Thyroid gland (tissue), 4 donors: ENCODE measurements at regions not wholly inside any gene's neighbourhood (a gene's known extent, or its start where the extent isn't known, plus 50 kb on each side); places are given as distances from the start of the nearest gene placed in this dataset.

Source experiments
- DNase-seq, 2 donors: peaks; one replicate each; pipeline ENCODE4 v3.0.0-alpha.2; 2019
- H3K27ac ChIP-seq, 3 donors: fragments of 200-600 bp; sonication (generic); 1 replicate in 2 of 3; 2 replicates in 1 of 3; pipeline ENCODE4 v1.5.1; 2016 to 2019; ENCODE audit warnings: mild to moderate bottlenecking in 1 of 3, moderate library complexity in 1 of 3
- H3K27me3 ChIP-seq: fragments of 200-600 bp; sonication (generic); one replicate; pipeline ENCODE4 v1.5.1; 2019
- H3K36me3 ChIP-seq, 2 donors: fragments of 200-600 bp; sonication (generic); one replicate each; pipeline ENCODE4 v1.5.1; 2016 to 2019
- H3K4me1 ChIP-seq, 2 donors: fragments of 200-600 bp; sonication (generic); one replicate each; pipeline ENCODE4 v1.5.1; 2017 to 2019
- H3K4me3 ChIP-seq, 3 donors: fragments of 200-600 bp; sonication (generic); replicated peaks in 1 of 3; 1 replicate in 2 of 3; 2 replicates in 1 of 3; pipeline ENCODE4 v1.5.1; 2016; ENCODE audit warnings: mild to moderate bottlenecking in 1 of 3
- H3K9me3 ChIP-seq: fragments of 200-600 bp; sonication (generic); one replicate; pipeline ENCODE4 v1.5.1; 2017
- POLR2A ChIP-seq, 2 donors: fragments of 450-650 bp; IDR thresholded peaks; one replicate each; pipeline ENCODE4 v1.6.1; 2017; ENCODE audit warnings: antibody characterized with exemption in 2 of 2, mild to moderate bottlenecking in 2 of 2, moderate library complexity in 1 of 2
- WGBS, 2 donors: methylation state at CpG; one replicate each; pipeline ENCODE4 v1.1.5; 2017; 5-methylcytosine and 5-hydroxymethylcytosine counted together
- intact Hi-C: fragments of 100-400 bp; cut with DNase I; formaldehyde crosslinking; loops from one replicate; pipeline ENCODE4 v1.15.1; 2023
- TF ChIP-seq, protein P1 (sequence below), 6 experiments: fragments of 200-600 bp in 3 of 6; fragments of 450-650 bp in 3 of 6; sonication (generic) in 3 of 6; IDR thresholded peaks; one replicate each; pipeline ENCODE4 v1.5.1; 2016 to 2019; ENCODE audit warnings: antibody characterized with exemption in 6 of 6, mild to moderate bottlenecking in 2 of 6, inconsistent platforms in 1 of 6, moderate library complexity in 1 of 6

DNA sequence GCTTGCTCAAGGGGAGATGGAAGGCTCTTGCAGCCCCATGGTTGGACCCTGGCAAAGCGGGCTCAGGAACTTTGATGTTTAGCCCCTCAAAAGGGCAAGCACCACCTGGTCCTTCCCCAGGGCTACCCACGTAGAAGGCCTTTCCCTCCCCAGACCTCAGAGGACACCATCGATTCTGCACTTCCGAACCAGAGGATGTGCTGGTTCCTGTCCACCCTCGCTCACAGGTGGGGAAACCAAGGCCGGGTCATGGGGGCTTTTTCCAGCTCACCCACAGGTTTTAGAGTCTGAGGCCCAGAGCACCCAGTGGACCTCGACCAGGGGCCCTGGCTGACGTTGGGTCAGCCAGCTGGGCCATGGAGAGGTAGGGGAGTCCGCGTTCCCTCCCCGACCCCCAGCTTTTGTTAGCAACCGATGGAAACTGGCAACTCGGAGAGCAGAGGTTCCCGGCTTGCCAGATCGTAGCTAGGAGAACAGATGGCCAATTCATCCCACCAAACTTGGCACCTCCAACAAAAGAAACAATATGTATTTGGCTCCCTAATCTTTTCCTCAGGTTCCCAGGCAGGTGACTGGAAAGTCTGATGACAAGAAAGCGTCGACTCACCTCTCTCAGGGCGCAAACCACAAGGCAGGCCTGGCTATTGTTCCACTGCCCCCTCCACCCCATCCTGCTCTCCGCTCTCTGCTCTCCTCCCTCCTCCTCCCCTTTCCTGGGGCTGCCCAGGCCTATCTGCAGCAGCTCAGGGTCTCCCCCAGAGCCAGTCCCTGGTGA is 167.6 kb upstream of the SMIM23 start:
- H3K36me3 ChIP-seq, result no peaks in the 10 kb centered on the region
- DNase-seq, result no peak
- intact Hi-C loops, result no loop called here
- 93 to 96% methylated on average over 14 of the region's 19 CpGs for WGBS, 2 donors
- no peak for TF ChIP-seq POLR2A (IDR thresholded peaks at IDR 0.05)
- TF ChIP-seq, protein P1, sequence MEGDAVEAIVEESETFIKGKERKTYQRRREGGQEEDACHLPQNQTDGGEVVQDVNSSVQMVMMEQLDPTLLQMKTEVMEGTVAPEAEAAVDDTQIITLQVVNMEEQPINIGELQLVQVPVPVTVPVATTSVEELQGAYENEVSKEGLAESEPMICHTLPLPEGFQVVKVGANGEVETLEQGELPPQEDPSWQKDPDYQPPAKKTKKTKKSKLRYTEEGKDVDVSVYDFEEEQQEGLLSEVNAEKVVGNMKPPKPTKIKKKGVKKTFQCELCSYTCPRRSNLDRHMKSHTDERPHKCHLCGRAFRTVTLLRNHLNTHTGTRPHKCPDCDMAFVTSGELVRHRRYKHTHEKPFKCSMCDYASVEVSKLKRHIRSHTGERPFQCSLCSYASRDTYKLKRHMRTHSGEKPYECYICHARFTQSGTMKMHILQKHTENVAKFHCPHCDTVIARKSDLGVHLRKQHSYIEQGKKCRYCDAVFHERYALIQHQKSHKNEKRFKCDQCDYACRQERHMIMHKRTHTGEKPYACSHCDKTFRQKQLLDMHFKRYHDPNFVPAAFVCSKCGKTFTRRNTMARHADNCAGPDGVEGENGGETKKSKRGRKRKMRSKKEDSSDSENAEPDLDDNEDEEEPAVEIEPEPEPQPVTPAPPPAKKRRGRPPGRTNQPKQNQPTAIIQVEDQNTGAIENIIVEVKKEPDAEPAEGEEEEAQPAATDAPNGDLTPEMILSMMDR (IDR thresholded peaks at IDR 0.05), result no peak
- peaks cover 0 to 5% of the 10 kb centered on the region in 2 donors for H3K4me1 ChIP-seq
- no peak overlapping the region for H3K4me3 ChIP-seq
- H3K27ac ChIP-seq, result no peak overlapping the region
- H3K27me3 ChIP-seq, result no peaks in the 10 kb centered on the region
- H3K9me3 ChIP-seq, result no peaks in the 10 kb centered on the region

DNA sequence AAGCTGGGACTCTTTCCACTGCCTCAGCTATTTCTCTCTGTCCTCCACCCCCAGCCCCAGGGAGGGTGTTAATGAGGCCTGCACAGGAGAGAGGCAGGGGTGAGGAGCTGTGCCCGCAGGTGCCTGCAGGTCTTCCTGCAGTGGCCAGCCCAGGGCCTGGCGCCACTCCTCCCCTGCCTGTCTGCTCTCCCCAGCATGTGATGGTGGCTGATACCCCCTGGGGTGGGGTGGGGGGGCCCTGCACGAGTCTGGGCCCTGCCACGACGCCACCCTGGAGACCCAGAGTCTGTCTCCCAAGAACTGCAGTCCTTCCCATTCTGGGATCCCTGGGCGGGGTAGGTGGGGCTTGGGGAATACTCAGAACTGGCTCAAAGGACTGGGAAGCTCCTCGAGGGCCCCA is 166.4 kb upstream of the SMIM23 start:
- TF ChIP-seq POLR2A (IDR thresholded peaks at IDR 0.05), result no peak
- TF ChIP-seq, protein P1 (IDR thresholded peaks at IDR 0.05), result no peak
- H3K36me3 ChIP-seq, result no peaks in the 10 kb centered on the region
- H3K27me3 ChIP-seq, result no peaks in the 10 kb centered on the region
- H3K27ac ChIP-seq, result no peak overlapping the region
- intact Hi-C loops, result no loop called here
- WGBS, 2 donors, result 75 to 77% methylated on average over 7 of the region's 7 CpGs
- no peak for DNase-seq
- no peaks in the 10 kb centered on the region for H3K9me3 ChIP-seq
- peaks cover 2 to 12% of the 10 kb centered on the region in 2 donors for H3K4me1 ChIP-seq
- no peak overlapping the region for H3K4me3 ChIP-seq

DNA sequence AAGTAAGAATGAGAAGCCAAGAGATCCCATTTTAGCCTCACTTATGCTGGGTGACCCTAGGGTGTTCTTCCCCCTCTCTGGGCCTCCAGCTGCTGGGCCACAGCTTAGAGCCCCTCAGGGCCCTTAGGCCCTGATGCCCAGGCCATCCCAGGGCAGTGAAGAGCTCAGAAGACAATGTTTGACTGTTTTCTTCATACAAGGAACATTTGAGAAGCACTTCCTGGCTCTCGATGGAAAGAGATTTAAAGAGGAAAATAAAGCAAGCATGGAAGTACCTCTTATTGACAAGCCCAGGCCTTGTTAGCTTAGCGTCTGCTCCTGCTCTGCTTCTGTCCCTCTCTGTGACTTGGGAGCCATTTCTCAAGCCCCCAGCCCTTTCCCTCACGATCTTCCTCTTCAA is 165.9 kb upstream of the SMIM23 start:
- H3K36me3 ChIP-seq, result no peaks in the 10 kb centered on the region
- intact Hi-C loops, result loop anchor here (10.0 kb wide), 1 partner anchor 195 kb away; no protein-coding TSS in a partner anchor
- no peak overlapping the region for H3K27ac ChIP-seq
- peaks cover 4 to 17% of the 10 kb centered on the region in 2 donors for H3K4me1 ChIP-seq
- no peaks in the 10 kb centered on the region for H3K9me3 ChIP-seq
- no peaks in the 10 kb centered on the region for H3K27me3 ChIP-seq
- 74 to 75% methylated on average over 3 of the region's 3 CpGs for WGBS, 2 donors
- no peak for TF ChIP-seq POLR2A (IDR thresholded peaks at IDR 0.05)
- TF ChIP-seq, protein P1 (IDR thresholded peaks at IDR 0.05), result no peak
- DNase-seq, result no peak
- H3K4me3 ChIP-seq, result no peak overlapping the region

DNA sequence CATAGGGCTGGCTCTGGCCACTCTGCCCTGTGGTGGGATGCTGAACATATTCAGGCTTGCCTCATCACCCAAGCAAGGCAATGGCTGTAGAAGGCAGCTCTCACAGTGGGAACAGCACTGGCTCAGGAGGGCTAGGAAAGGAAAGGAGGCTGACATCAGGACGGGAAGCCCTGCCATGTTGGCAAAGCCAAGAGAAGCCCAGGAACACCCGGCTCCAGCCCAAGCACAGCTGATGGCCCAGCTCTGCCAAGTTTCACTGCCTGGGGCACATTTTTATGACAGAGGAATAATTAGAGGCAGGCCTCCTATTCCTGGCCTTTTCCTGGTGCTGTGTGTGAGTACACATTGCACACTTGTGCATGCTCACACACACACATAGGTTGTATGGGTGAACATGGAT is 163.6 kb upstream of the SMIM23 start:
- Histone ChIP-seq H3K4me3 (no peak overlapping the region), H3K27ac (no peak overlapping the region), H3K27me3 (no peaks in the 10 kb centered on the region), H3K9me3 (no peaks in the 10 kb centered on the region), H3K4me1 (peaks cover 4 to 14% of the 10 kb centered on the region in 2 donors), H3K36me3 (no peaks in the 10 kb centered on the region)
- TF ChIP-seq POLR2A (IDR thresholded peaks at IDR 0.05), result no peak
- TF ChIP-seq, protein P1 (IDR thresholded peaks at IDR 0.05), result no peak
- 86 to 93% methylated on average over 2 of the region's 2 CpGs for WGBS, 2 donors
- intact Hi-C loops, result loop anchor here (10.0 kb wide), 1 partner anchor 197 kb away; no protein-coding TSS in a partner anchor
- DNase-seq, result no peak

DNA sequence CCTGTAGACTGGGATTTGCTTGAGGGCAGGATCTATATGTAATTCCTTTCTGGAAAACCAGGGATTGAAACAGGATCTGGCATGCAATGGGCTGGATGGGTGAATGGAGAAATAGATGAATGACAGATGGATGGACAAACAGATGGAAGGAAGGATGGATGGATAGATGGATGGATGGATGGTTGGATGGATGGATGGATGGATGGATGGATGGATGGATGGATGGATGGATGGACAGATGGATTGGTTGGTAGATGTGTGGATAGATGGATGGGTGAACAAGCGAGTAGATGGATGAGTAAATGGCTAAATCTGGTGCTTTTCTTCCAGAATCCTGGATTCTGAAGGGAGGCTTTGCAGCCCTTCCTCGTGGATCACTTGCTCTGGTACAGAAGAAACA is 162.5 kb upstream of the SMIM23 start:
- H3K9me3 ChIP-seq, result no peaks in the 10 kb centered on the region
- 78% methylated on average over 2 of the region's 2 CpGs for WGBS, 2 donors
- H3K4me3 ChIP-seq, result no peak overlapping the region
- no peaks in the 10 kb centered on the region for H3K27me3 ChIP-seq
- no peak overlapping the region for H3K27ac ChIP-seq
- H3K4me1 ChIP-seq, result peaks cover 4 to 14% of the 10 kb centered on the region in 2 donors
- TF ChIP-seq, protein P1 (IDR thresholded peaks at IDR 0.05), result no peak
- no peak for TF ChIP-seq POLR2A (IDR thresholded peaks at IDR 0.05)
- H3K36me3 ChIP-seq, result no peaks in the 10 kb centered on the region
- no peak for DNase-seq
- intact Hi-C loops, result loop anchor here (10.0 kb wide), 1 partner anchor 198 kb away; no protein-coding TSS in a partner anchor
